H9 (cell line): ENCODE measurements at regions not wholly inside any gene's neighbourhood (a gene's known extent, or its start where the extent isn't known, plus 50 kb on each side); places are given as distances from the start of the nearest gene placed in this dataset.
"Not testable (repeated sequence)": the region's sequence is repeated elsewhere in the genome, so short reads cannot be mapped to it uniquely, and the experiment has no call there.

Source experiments
- DNase-seq: peaks from one replicate; pipeline ENCODE4 v3.0.0-alpha.2; 2017
- H2AFZ ChIP-seq: one replicate; pipeline ENCODE4 v1.6.1; 2013; ENCODE audit warnings: mild to moderate bottlenecking, low read length, control low read depth, moderate library complexity
- H2AK5ac ChIP-seq: 2 replicates; pipeline ENCODE4 v1.6.1; 2013; ENCODE audit warnings: low read length, control low read depth, mixed read lengths; ENCODE audit not compliant: insufficient read length
- H2BK120ac ChIP-seq: one replicate; pipeline ENCODE4 v1.6.1; 2013; ENCODE audit warnings: low read depth, mild to moderate bottlenecking, low read length, control low read depth, inconsistent platforms; ENCODE audit not compliant: poor library complexity, severe bottlenecking
- H2BK12ac ChIP-seq: 2 replicates; pipeline ENCODE4 v1.6.1; 2013; ENCODE audit warnings: low read length, control low read depth, mixed read lengths, low read depth; ENCODE audit not compliant: insufficient read length
- H2BK15ac ChIP-seq: 2 replicates; pipeline ENCODE4 v1.6.1; 2013; ENCODE audit warnings: low read depth, low read length, control low read depth
- H2BK20ac ChIP-seq: one replicate; pipeline ENCODE4 v1.6.1; 2013; ENCODE audit warnings: low read depth, mild to moderate bottlenecking, low read length, control low read depth, inconsistent platforms; ENCODE audit not compliant: poor library complexity, severe bottlenecking
- H2BK5ac ChIP-seq: 2 replicates; pipeline ENCODE4 v1.6.1; 2013; ENCODE audit warnings: low read length, control low read depth, mixed read lengths; ENCODE audit not compliant: insufficient read length
- H3K14ac ChIP-seq: 2 replicates; pipeline ENCODE4 v1.6.1; 2013; ENCODE audit warnings: low read length, control low read depth; ENCODE audit not compliant: insufficient read depth
- H3K18ac ChIP-seq: 2 replicates; pipeline ENCODE4 v1.6.1; 2013; ENCODE audit warnings: low read depth, mild to moderate bottlenecking, mixed read lengths, low read length, control low read depth; ENCODE audit not compliant: insufficient read length
- H3K23ac ChIP-seq: 2 replicates; pipeline ENCODE4 v1.6.1; 2013; ENCODE audit warnings: low read length, control low read depth, mixed read lengths, low read depth; ENCODE audit not compliant: insufficient read length
- H3K23me2 ChIP-seq: 2 replicates; pipeline ENCODE4 v1.6.1; 2013; ENCODE audit warnings: low read depth, mild to moderate bottlenecking, mixed read lengths, low read length, control low read depth; ENCODE audit not compliant: insufficient read length, poor library complexity, severe bottlenecking
- H3K27ac ChIP-seq: 2 replicates; pipeline ENCODE4 v1.5.1; 2013; ENCODE audit warnings: low read length, control low read depth, mixed read lengths, low read depth; ENCODE audit not compliant: insufficient read length
- H3K27me3 ChIP-seq: 2 replicates; pipeline ENCODE4 v1.6.1; 2013; ENCODE audit warnings: low read length, control low read depth, inconsistent platforms; ENCODE audit not compliant: insufficient read depth
- H3K4ac ChIP-seq: 2 replicates; pipeline ENCODE4 v1.6.1; 2013; ENCODE audit warnings: low read depth, mild to moderate bottlenecking, control low read depth, inconsistent platforms, low read length, moderate library complexity
- H3K4me1 ChIP-seq: 2 replicates; pipeline ENCODE4 v1.6.1; 2013; ENCODE audit warnings: low read length, control low read depth, inconsistent platforms; ENCODE audit not compliant: insufficient read depth
- H3K4me2 ChIP-seq: 2 replicates; pipeline ENCODE4 v1.6.1; 2013; ENCODE audit warnings: low read length, control low read depth, mixed read lengths; ENCODE audit not compliant: insufficient read length, insufficient read depth
- H3K56ac ChIP-seq: 2 replicates; pipeline ENCODE4 v1.6.1; 2013; ENCODE audit warnings: low read depth, mild to moderate bottlenecking, mixed read lengths, low read length, control low read depth; ENCODE audit not compliant: insufficient read length
- H3K79me1 ChIP-seq: 2 replicates; pipeline ENCODE4 v1.6.1; 2013; ENCODE audit warnings: low read depth, mild to moderate bottlenecking, moderate library complexity, low read length, control low read depth, inconsistent platforms; ENCODE audit not compliant: insufficient read depth, poor library complexity, severe bottlenecking
- H3K79me2 ChIP-seq: 2 replicates; pipeline ENCODE4 v1.6.1; 2013; ENCODE audit warnings: low read length, control low read depth, inconsistent platforms; ENCODE audit not compliant: insufficient read depth
- H3K9ac ChIP-seq: 2 replicates; pipeline ENCODE4 v1.6.1; 2013; ENCODE audit warnings: low read length, control low read depth, mixed read lengths; ENCODE audit not compliant: insufficient read length; ENCODE audit errors: extremely low read depth
- H3K9me3 ChIP-seq: one replicate; pipeline ENCODE4 v1.6.1; 2013; ENCODE audit warnings: low read depth, low read length, inconsistent platforms; ENCODE audit not compliant: control insufficient read depth
- H3T11ph ChIP-seq: one replicate; pipeline ENCODE4 v1.6.1; 2013; ENCODE audit warnings: mild to moderate bottlenecking, low read length, control low read depth, inconsistent platforms
- H4K20me1 ChIP-seq: one replicate; pipeline ENCODE4 v1.6.1; 2013; ENCODE audit not compliant: control insufficient read depth, insufficient read length, insufficient read depth
- H4K5ac ChIP-seq: 2 replicates; pipeline ENCODE4 v1.6.1; 2013; ENCODE audit warnings: low read depth, mild to moderate bottlenecking, mixed read lengths, low read length, control low read depth; ENCODE audit not compliant: insufficient read length
- H4K8ac ChIP-seq: replicated peaks from 2 replicates; pipeline ENCODE4 v1.6.1; 2013; ENCODE audit warnings: low read length, control low read depth, mixed read lengths, low read depth; ENCODE audit not compliant: insufficient read length
- H4K91ac ChIP-seq: 2 replicates; pipeline ENCODE4 v1.6.1; 2013; ENCODE audit warnings: low read depth, mild to moderate bottlenecking, moderate library complexity, mixed read lengths, low read length, control low read depth; ENCODE audit not compliant: insufficient read length
- H3K27ac Mint-ChIP-seq, 3 experiments: 2 replicates in 2 of 3; 3 replicates in 1 of 3; pipeline ENCODE4 v1.8.0; 2020 to 2021; ENCODE audit warnings: mixed read lengths in 3 of 3, mild to moderate bottlenecking in 1 of 3, moderate library complexity in 1 of 3
- H3K27me3 Mint-ChIP-seq: 2 replicates; pipeline ENCODE4 v1.8.0; 2021; ENCODE audit warnings: low read depth, mild to moderate bottlenecking, moderate library complexity, mixed read lengths
- H3K36me3 Mint-ChIP-seq, 3 experiments: 2 replicates in 2 of 3; 3 replicates in 1 of 3; pipeline ENCODE4 v1.8.0; 2020 to 2021; ENCODE audit warnings: low read depth in 3 of 3, mixed read lengths in 3 of 3; ENCODE audit not compliant: insufficient read depth in 1 of 3
- H3K4me1 Mint-ChIP-seq, 2 experiments: 2 replicates each; pipeline ENCODE4 v1.8.0; 2020; ENCODE audit warnings: mixed read lengths in 2 of 2
- H3K4me3 Mint-ChIP-seq, 2 experiments: 2 replicates in 1 of 2; 3 replicates in 1 of 2; pipeline ENCODE4 v1.8.0; 2020 to 2021; ENCODE audit warnings: mild to moderate bottlenecking in 2 of 2, mixed read lengths in 2 of 2, moderate library complexity in 1 of 2
- H3K9me3 Mint-ChIP-seq, 2 experiments: 2 replicates in 1 of 2; 3 replicates in 1 of 2; pipeline ENCODE4 v1.8.0; 2020; ENCODE audit warnings: mild to moderate bottlenecking in 2 of 2, mixed read lengths in 2 of 2, moderate library complexity in 1 of 2
- WGBS: extraction: QIAGEN DNeasy Blood & Tissue Kit; methylation state at CpG from one replicate; pipeline ENCODE4 v1.1.7; 2013; ENCODE audit warnings: missing lambda C conversion rate, low lambda C conversion rate, mixed read lengths; ENCODE audit not compliant: insufficient read length; ENCODE audit errors: extremely low coverage; 5-methylcytosine and 5-hydroxymethylcytosine counted together
- TF ChIP-seq, protein P1 (sequence below): fragments of 200-600 bp; sonication (generic); conservative IDR thresholded peaks from 3 replicates; pipeline ENCODE4 v1.8.0; 2021; ENCODE audit warnings: antibody characterized with exemption, mild to moderate bottlenecking

DNA sequence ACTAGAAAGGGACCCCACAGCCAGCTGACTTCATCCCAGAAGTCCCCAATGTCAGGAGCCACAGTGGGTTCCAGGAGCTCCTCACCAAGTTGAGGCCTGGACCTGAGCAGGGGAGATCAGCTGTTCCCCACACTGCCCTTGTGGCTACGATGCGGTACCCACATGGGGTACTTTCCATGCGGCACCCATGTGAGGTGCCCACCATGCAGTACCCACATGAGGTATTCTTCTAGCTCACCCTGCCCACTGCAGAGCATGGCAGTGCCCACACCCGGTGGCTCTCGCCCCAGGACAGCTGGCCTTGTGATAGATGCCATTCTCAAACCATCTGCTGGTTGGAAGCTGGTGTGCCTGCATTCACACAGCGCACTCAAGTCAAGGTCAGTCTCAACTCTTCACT lies 136.3 kb upstream of the PDE1C start:
- Mint-ChIP-seq H3K27me3 (peaks cover 72% of the 10 kb centered on the region), H3K4me3 (no peak overlapping the region), H3K9me3 (no peaks in the 10 kb centered on the region), H3K27ac (no peak overlapping the region), H3K36me3 (no peaks in the 10 kb centered on the region), H3K4me1 (peaks cover 6% of the 10 kb centered on the region in 2 experiments; a peak in 3 of 4 replicates)
- Histone ChIP-seq H4K8ac (no peak overlapping the region), H3K27ac (no peak overlapping the region), H3K56ac (no peak overlapping the region), H2BK120ac (no peak overlapping the region), H3K9me3 (no peaks in the 10 kb centered on the region), H2BK5ac (no peak overlapping the region), H3K23me2 (no peaks in the 10 kb centered on the region), H3K4ac (no peak overlapping the region), H3K23ac (no peak overlapping the region), H3K18ac (no peak overlapping the region), H4K20me1 (no peaks in the 10 kb centered on the region), H3K9ac (no peak overlapping the region), H3K4me2 (no peak overlapping the region), H2AK5ac (no peak overlapping the region), H3K14ac (no peak overlapping the region), H3K79me2 (no peaks in the 10 kb centered on the region), H3K79me1 (no peaks in the 10 kb centered on the region), H4K5ac (no peak overlapping the region), H4K91ac (no peak overlapping the region), H2BK20ac (no peak overlapping the region), H3T11ph (no peak overlapping the region), H2BK12ac (no peak overlapping the region), H3K4me1 (no peaks in the 10 kb centered on the region), H3K27me3 (no peaks in the 10 kb centered on the region), H2AFZ (no peak overlapping the region), H2BK15ac (no peak overlapping the region)
- DNase-seq, result no peak
- no CpG with 5 or more reads among the region's 6 CpGs for WGBS
- TF ChIP-seq, protein P1, sequence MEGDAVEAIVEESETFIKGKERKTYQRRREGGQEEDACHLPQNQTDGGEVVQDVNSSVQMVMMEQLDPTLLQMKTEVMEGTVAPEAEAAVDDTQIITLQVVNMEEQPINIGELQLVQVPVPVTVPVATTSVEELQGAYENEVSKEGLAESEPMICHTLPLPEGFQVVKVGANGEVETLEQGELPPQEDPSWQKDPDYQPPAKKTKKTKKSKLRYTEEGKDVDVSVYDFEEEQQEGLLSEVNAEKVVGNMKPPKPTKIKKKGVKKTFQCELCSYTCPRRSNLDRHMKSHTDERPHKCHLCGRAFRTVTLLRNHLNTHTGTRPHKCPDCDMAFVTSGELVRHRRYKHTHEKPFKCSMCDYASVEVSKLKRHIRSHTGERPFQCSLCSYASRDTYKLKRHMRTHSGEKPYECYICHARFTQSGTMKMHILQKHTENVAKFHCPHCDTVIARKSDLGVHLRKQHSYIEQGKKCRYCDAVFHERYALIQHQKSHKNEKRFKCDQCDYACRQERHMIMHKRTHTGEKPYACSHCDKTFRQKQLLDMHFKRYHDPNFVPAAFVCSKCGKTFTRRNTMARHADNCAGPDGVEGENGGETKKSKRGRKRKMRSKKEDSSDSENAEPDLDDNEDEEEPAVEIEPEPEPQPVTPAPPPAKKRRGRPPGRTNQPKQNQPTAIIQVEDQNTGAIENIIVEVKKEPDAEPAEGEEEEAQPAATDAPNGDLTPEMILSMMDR, result no peak

DNA sequence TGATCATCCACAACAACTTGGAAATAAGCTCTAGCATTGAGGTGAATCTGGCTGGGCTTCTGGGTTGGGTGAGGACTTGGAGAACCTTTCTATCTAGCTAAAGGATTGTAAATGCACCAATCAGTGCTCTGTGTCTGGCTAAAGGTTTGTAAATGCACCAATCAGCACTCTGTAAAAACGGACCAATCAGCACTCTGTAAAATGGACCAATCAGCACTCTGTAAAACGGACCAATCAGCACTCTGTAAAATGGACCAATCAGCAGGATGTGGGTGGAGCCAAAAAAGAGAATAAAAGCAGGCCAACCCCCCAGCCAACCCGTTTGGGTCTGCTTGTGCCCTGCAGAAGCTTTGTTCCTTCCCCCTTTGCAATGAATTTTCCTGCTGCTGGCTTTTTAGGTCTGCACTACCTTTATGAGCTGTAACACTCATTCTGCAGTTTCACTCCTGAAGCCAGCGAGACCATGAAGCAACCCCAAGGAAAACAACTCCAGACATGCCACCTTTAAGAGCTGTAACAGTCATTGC lies 135.2 kb upstream of the PDE1C start:
- H3K27me3 Mint-ChIP-seq, result peaks cover 75% of the 10 kb centered on the region
- not testable (repeated sequence) for H2BK20ac ChIP-seq, H3K9me3 ChIP-seq, H3K79me1 ChIP-seq, H4K5ac ChIP-seq, H3K4me3 Mint-ChIP-seq, H3K4me2 ChIP-seq, H3K9ac ChIP-seq, H2BK12ac ChIP-seq, H2AK5ac ChIP-seq, H2AFZ ChIP-seq, H3K18ac ChIP-seq, H3K27ac Mint-ChIP-seq, H3K79me2 ChIP-seq, H2BK15ac ChIP-seq, H3K23ac ChIP-seq, H4K8ac ChIP-seq, H3K27ac ChIP-seq, H3K56ac ChIP-seq, H3K4ac ChIP-seq, H2BK5ac ChIP-seq, H3K9me3 Mint-ChIP-seq, H3K4me1 ChIP-seq, H4K91ac ChIP-seq, DNase-seq, H3K23me2 ChIP-seq, H3T11ph ChIP-seq, H3K4me1 Mint-ChIP-seq, H2BK120ac ChIP-seq, H3K36me3 Mint-ChIP-seq, H3K27me3 ChIP-seq, H3K14ac ChIP-seq, H4K20me1 ChIP-seq
- WGBS, result no CpG with 5 or more reads among the region's 4 CpGs
